Loucy (cell line): ENCODE measurements at regions not wholly inside any gene's neighbourhood (a gene's known extent, or its start where the extent isn't known, plus 50 kb on each side); places are given as distances from the start of the nearest gene placed in this dataset.

Experiments used
- H2AFZ ChIP-seq: fragments of 200-600 bp; sonication (generic); 2 replicates; pipeline ENCODE4 v1.6.0; 2016; ENCODE audit warnings: antibody characterized with exemption, mild to moderate bottlenecking, low read length, moderate library complexity
- H3F3A ChIP-seq: fragments of 200-600 bp; 2 replicates; pipeline ENCODE4 v1.6.0; 2016; ENCODE audit warnings: antibody characterized with exemption, low read depth, mild to moderate bottlenecking
- H3K27me3 ChIP-seq: fragments of 200-600 bp; sonication (generic); 2 replicates; pipeline ENCODE4 v1.6.1; 2014; ENCODE audit warnings: low read length, mild to moderate bottlenecking; ENCODE audit not compliant: insufficient read depth, poor library complexity, severe bottlenecking
- H3K36me3 ChIP-seq: fragments of 200-600 bp; sonication (generic); 2 replicates; pipeline ENCODE4 v1.6.1; 2016; ENCODE audit warnings: low read length; ENCODE audit not compliant: insufficient read depth
- H3K4me1 ChIP-seq: fragments of 200-600 bp; sonication (generic); 2 replicates; pipeline ENCODE4 v1.5.1; 2014; ENCODE audit warnings: low read length, mild to moderate bottlenecking; ENCODE audit not compliant: insufficient read depth, poor library complexity, severe bottlenecking
- H3K4me2 ChIP-seq: fragments of 200-600 bp; sonication (generic); 2 replicates; pipeline ENCODE4 v1.6.0; 2014; ENCODE audit warnings: antibody characterized with exemption, low read length, low read depth, mild to moderate bottlenecking; ENCODE audit not compliant: poor library complexity, severe bottlenecking
- H3K4me3 ChIP-seq: fragments of 200-600 bp; sonication (generic); 2 replicates; pipeline ENCODE4 v1.5.1; 2014; ENCODE audit warnings: low read length, mild to moderate bottlenecking, mixed read lengths; ENCODE audit not compliant: poor library complexity, severe bottlenecking
- H3K79me2 ChIP-seq: fragments of 200-600 bp; sonication (generic); 2 replicates; pipeline ENCODE4 v1.6.1; 2014; ENCODE audit warnings: low read length; ENCODE audit not compliant: insufficient read depth
- H3K9ac ChIP-seq: fragments of 200-600 bp; sonication (generic); 2 replicates; pipeline ENCODE4 v1.6.0; 2014; ENCODE audit warnings: mild to moderate bottlenecking, low read depth, low read length, moderate library complexity; ENCODE audit not compliant: poor library complexity, severe bottlenecking
- H3K9me2 ChIP-seq: fragments of 200-600 bp; sonication (generic); replicated peaks from 2 replicates; pipeline ENCODE4 v1.6.1; 2016; ENCODE audit warnings: low read depth, low read length, mixed read lengths
- H3K9me3 ChIP-seq: fragments of 200-600 bp; sonication (generic); 2 replicates; pipeline ENCODE4 v1.6.1; 2014; ENCODE audit warnings: mild to moderate bottlenecking, antibody characterized with exemption, low read length, low read depth; ENCODE audit not compliant: insufficient read depth
- H4K20me1 ChIP-seq: fragments of 200-600 bp; sonication (generic); 2 replicates; pipeline ENCODE4 v1.6.0; 2014; ENCODE audit warnings: antibody characterized with exemption, low read length, mild to moderate bottlenecking; ENCODE audit not compliant: insufficient read depth, poor library complexity, severe bottlenecking
- CTCF ChIP-seq: fragments of 200-600 bp; sonication (generic); conservative IDR thresholded peaks from 2 replicates; pipeline ENCODE4 v1.5.1; 2014; ENCODE audit warnings: mild to moderate bottlenecking, antibody characterized with exemption, low read length
- EZH2phosphoT487 ChIP-seq: fragments of 200-600 bp; IDR thresholded peaks from 2 replicates; pipeline ENCODE4 v1.6.1; 2018; ENCODE audit warnings: antibody characterized with exemption, mild to moderate bottlenecking, moderate library complexity, borderline replicate concordance

- Histone ChIP-seq H3K79me2 (no peaks in the 10 kb centered on the region), H3K9me3 (no peaks in the 10 kb centered on the region), H3K4me3 (no peak overlapping the region), H3K9ac (no peak overlapping the region), H2AFZ (no peak overlapping the region), H4K20me1 (no peaks in the 10 kb centered on the region), H3K4me1 (no peaks in the 10 kb centered on the region), H3K36me3 (no peaks in the 10 kb centered on the region), H3K9me2 (no peaks in the 10 kb centered on the region), H3K27me3 (no peaks in the 10 kb centered on the region), H3K4me2 (no peak overlapping the region), H3F3A (no peaks in the 10 kb centered on the region)
- TF ChIP-seq EZH2phosphoT487 (no peak), CTCF (no peak)
These were observed 280.3 kb upstream of the NUDT12 start for GRCh38 chr5:103842936-103843335.

GRCh38 chr5:103840600-103840999 is 278.0 kb upstream of the NUDT12 start:
- Histone ChIP-seq H3K36me3 (no peaks in the 10 kb centered on the region), H3K4me3 (no peak overlapping the region), H2AFZ (no peak overlapping the region), H4K20me1 (no peaks in the 10 kb centered on the region), H3K4me2 (no peak overlapping the region), H3K27me3 (no peaks in the 10 kb centered on the region), H3K9me2 (no peaks in the 10 kb centered on the region), H3K9ac (no peak overlapping the region), H3K4me1 (no peaks in the 10 kb centered on the region), H3F3A (no peaks in the 10 kb centered on the region), H3K9me3 (no peaks in the 10 kb centered on the region), H3K79me2 (no peaks in the 10 kb centered on the region)
- TF ChIP-seq CTCF (no peak), EZH2phosphoT487 (no peak)

- Histone ChIP-seq H3K79me2 (no peaks in the 10 kb centered on the region), H4K20me1 (no peaks in the 10 kb centered on the region), H2AFZ (no peak overlapping the region), H3K4me3 (no peak overlapping the region), H3K4me2 (no peak overlapping the region), H3K4me1 (no peaks in the 10 kb centered on the region), H3K9me3 (no peaks in the 10 kb centered on the region), H3K36me3 (no peaks in the 10 kb centered on the region), H3F3A (no peaks in the 10 kb centered on the region), H3K9me2 (no peaks in the 10 kb centered on the region), H3K27me3 (no peaks in the 10 kb centered on the region), H3K9ac (no peak overlapping the region)
- TF ChIP-seq EZH2phosphoT487 (no peak), CTCF (no peak)
These were observed 271.6 kb upstream of the NUDT12 start for GRCh38 chr5:103834216-103834615.
